ENCODE measurements at regions not wholly inside any gene's neighbourhood (a gene's known extent, or its start where the extent isn't known, plus 50 kb on each side); places are given as distances from the start of the nearest gene placed in this dataset.
"Not testable (repeated sequence)": the region's sequence is repeated elsewhere in the genome, so short reads cannot be mapped to it uniquely, and the experiment has no call there.

- TF ChIP-seq MYC (IDR thresholded peaks at IDR 0.05; ENCODE audit: low read depth, low read length); POLR2A (IDR thresholded peaks at IDR 0.05; ENCODE audit: extremely low read depth, insufficient read length); CTCF (IDR thresholded peaks at IDR 0.05; ENCODE audit: low read depth, low read length); MAX (IDR thresholded peaks at IDR 0.05; ENCODE audit: low read depth, low read length): not testable (repeated sequence)
These were observed 390.8 kb upstream of the SLC10A2 start for GRCh38 chr13:103457050-103457449.

Measured in NB4 (cell line).